GM12864 (cell line): ENCODE measurements at regions not wholly inside any gene's neighbourhood (a gene's known extent, or its start where the extent isn't known, plus 50 kb on each side); places are given as distances from the start of the nearest gene placed in this dataset.

Experiments used
- DNase-seq: peaks from one replicate; pipeline ENCODE4 v3.0.0-alpha.2; 2011; ENCODE audit warnings: low read depth
- H3K4me3 ChIP-seq: 2 replicates; pipeline ENCODE4 v1.5.1; 2011; ENCODE audit warnings: mild to moderate bottlenecking, low read depth, low read length, control low read depth
- TF ChIP-seq, protein P1 (sequence below): IDR thresholded peaks from 2 replicates; pipeline ENCODE4 v1.5.1; 2011; ENCODE audit warnings: low read depth, mild to moderate bottlenecking, moderate library complexity, low read length, control low read depth, inconsistent platforms; ENCODE audit errors: missing control alignments

DNA sequence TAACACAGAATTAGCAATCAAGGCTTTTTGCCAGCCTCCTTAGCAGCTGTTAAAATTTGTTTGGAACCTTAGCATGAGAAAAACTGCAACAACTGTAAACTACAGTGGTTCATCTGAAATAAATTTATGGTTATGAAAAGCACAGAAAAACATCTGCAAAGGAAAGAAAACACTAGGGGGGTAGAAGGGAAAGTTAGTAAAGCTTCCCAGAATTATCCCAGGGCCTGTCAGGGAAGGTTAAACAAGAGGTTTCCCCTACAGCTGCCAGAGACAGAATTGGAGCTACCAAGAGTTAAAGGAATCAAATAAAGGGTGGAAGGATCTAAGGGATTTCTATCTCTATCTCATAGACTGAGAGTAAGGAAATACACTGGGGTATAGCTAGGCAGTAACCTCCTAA lies 234.7 kb upstream of the DIAPH2 start:
- H3K4me3 ChIP-seq = no peak overlapping the region
- DNase-seq = no peak
- TF ChIP-seq, protein P1, sequence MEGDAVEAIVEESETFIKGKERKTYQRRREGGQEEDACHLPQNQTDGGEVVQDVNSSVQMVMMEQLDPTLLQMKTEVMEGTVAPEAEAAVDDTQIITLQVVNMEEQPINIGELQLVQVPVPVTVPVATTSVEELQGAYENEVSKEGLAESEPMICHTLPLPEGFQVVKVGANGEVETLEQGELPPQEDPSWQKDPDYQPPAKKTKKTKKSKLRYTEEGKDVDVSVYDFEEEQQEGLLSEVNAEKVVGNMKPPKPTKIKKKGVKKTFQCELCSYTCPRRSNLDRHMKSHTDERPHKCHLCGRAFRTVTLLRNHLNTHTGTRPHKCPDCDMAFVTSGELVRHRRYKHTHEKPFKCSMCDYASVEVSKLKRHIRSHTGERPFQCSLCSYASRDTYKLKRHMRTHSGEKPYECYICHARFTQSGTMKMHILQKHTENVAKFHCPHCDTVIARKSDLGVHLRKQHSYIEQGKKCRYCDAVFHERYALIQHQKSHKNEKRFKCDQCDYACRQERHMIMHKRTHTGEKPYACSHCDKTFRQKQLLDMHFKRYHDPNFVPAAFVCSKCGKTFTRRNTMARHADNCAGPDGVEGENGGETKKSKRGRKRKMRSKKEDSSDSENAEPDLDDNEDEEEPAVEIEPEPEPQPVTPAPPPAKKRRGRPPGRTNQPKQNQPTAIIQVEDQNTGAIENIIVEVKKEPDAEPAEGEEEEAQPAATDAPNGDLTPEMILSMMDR = no peak

DNA sequence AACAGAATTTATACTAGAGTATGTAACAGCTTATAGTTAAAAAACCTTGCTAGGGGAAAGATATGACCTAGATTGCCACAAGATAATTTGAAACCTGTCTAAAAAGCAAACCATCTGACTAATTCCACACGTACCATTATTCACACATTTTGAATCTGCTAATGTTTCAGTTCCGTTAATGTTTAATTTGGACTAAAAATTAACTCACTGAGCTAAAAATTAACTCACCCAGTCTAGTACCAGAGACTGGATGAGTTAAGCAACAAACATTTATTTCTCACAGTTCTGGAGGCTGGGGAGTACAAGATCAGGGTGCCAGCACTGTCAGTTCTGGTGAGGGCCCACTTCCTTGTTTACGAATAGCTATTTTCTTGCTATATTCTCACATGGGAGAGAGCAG lies 231.5 kb upstream of the DIAPH2 start:
- no peak for DNase-seq
- TF ChIP-seq, protein P1 = no peak

DNA sequence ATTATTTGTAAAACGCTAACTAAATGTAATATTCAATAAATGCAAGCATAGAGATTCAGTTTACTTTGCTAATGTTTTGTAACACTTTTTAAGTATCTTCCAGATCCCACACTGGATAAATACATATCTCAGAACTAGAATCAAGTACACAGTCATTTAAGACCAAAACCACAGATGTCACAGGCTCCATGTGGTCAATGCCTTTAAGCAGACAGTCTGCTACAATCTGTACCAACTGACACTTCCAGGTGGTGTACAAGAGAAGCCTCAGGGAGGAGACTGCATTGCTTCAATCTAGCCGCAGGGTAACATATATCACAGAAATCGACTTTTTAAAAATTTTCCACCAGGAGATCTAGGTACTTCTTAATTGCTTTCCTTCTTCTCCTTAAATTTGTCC lies 229.6 kb upstream of the DIAPH2 start:
- no peak overlapping the region for H3K4me3 ChIP-seq
- TF ChIP-seq, protein P1 = no peak
- DNase-seq = no peak

More for the DNA sequence above, 231.5 kb upstream of the DIAPH2 start:
- H3K4me3 ChIP-seq = no peak overlapping the region

DNA sequence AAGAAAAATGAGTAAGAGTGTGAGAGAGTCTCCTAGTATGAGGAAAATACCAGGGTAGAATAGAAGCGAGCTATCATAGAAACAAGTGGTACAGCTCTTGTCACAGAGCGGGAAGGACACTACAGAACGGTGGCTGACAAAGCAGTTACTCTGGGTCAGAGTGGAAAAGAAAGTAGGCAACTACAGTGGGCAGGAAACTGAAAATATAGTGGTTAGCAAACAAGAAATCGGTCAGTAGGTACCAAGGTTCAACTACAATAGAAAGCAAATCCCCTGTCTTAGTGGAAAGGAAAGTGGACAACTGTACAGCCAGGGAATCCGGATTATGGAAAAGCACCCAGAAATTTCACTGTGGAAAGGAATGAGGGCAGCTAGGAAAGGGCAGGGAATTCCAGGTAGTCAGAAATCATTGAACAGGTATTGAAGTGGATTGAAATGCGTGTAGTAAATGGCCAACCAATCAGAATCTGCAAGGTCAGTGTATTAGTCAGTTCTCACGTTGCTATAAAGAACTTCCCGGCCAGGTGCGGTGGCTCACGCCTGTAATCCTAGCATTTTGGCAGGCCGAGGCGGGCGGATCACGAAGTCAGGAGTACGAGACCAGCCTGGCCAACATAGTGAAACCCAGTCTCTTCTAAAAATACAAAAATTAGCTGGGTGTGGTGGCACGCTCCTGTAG lies 219.6 kb upstream of the DIAPH2 start:
- no peak overlapping the region for H3K4me3 ChIP-seq
- DNase-seq = no peak
- TF ChIP-seq, protein P1 = no peak

DNA sequence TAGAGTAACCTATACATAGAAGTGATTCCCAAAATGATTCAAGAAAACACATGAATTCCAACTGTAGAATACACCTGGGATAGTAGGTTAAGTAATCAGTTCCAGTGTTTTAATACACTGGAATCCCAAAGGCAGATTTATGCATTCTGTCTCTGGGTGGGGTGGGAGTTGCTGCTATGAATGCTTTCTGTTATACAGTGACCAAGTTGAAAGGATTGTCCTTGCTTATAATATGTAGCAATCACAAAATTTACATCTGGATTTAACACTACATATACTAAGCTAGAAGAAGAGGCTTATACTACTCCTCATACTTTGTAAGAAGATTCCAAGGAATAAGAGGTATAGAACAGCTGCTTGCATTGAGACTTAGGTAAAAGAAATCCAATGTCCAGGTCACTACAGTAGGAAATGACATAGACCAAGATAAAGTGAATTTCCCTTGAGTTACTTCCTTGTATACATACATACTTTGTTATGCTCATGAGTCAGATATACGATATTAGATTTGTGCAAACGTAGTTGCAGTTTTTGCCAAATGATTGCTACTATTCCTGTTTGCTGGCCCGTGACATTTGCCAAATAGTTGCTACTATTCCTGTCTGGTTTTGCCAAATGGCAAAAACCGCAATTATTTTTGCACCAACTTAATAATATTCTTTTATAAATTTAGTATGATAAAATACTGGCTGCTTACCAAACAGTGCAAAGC lies 210.5 kb upstream of the DIAPH2 start:
- no peak for DNase-seq
- TF ChIP-seq, protein P1 = no peak
- H3K4me3 ChIP-seq = no peak overlapping the region

DNA sequence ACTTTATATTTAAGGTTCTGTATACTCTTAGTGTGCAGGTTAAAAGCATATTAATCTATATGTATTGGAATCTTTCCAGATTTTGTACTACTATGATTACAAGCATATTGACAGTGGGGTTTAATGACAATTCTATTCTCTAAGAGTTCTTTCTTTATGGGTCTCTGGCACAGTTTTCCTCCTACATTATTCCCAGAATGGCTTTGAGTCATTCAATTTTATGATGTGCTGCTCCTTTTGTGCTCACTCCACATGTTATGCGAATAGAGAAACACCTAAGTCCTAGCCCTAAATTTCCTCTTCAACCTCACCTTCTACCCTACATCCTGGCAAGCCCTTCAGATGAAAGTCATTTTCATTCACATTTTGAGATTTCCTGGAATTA lies 209.9 kb upstream of the DIAPH2 start:
- DNase-seq = no peak
- TF ChIP-seq, protein P1 = no peak
- no peak overlapping the region for H3K4me3 ChIP-seq

DNA sequence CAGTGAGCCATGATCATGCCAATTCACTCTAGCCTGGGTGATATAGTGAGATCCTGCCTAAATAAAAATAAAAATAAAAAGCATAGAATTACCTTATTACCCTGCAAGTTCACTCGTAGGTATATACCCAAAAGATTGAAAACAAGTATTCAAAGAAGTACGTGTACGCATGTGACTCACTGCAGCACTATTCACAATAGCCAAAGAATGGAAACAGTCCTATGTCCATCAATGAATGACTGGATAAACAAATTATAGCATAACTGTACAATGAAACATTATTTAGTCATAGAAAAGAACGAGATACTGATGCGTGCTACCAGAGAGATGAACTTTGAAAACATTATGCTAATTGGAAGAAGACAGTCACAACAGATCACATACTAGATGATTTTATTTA lies 204.6 kb upstream of the DIAPH2 start:
- no peak for DNase-seq
- TF ChIP-seq, protein P1 = no peak
- no peak overlapping the region for H3K4me3 ChIP-seq
